ENCODE measurements at regions not wholly inside any gene's neighbourhood (a gene's known extent, or its start where the extent isn't known, plus 50 kb on each side); places are given as distances from the start of the nearest gene placed in this dataset.

DNA sequence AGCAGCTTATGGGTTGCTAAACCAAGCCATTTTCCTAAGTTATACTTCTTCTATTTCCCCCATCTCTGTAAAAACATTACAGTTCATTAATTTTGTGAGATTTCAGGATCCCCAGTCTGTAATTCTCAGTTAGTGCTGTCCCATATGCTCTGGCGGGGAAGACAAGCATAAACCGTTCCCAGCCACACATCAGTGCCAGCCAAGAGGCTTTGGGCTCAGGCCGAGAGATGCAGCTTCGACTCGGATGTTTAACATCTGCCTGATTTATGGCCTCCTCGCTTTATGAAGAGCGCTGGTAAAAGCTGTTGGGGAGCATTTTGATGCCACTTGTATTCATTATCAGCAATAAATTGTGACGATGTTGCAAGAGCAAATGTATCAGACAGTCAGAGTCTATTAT, 349.1 kb upstream of the CCDC196 start:
- TF ChIP-seq CTCF (IDR thresholded peaks at IDR 0.05; ENCODE audit: borderline replicate concordance, extremely low read depth, low read length, poor library complexity, severe bottlenecking) (no peak), EZH2 (IDR thresholded peaks at IDR 0.05; ENCODE audit: borderline replicate concordance, low read depth, low read length, severe bottlenecking) (no peak)
- no peak for DNase-seq
- H3K4me3 ChIP-seq (ENCODE audit: low read depth in 1 of 2, low read length in 2 of 2) = no peak overlapping the region

DNA sequence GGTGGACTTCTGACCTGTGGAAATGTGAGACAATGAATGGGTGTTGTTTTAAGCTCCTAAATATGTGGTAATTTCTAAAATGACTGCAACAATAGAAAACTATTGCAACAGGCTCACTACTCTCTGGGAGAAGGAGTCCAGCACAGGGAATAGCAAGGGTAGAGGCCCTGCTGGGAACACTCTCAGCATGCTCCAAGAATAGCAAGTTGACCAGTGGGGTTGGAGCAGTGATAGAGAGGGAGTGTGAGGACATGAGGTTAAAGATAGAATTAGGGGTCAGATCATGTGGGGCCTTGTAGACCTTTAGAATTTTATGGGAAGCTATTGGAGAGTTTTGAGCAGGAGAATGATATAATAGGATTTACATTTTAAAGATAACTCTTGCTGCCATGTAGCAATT, 346.7 kb upstream of the CCDC196 start:
- ATAC-seq (ENCODE audit: insufficient read depth, low read depth) = no peak
- Histone ChIP-seq H2AFZ (ENCODE audit: low read depth, low read length) (no peak overlapping the region), H3K9me3 (ENCODE audit: insufficient read depth, low read length, severe bottlenecking) (no peaks in the 10 kb centered on the region), H3K4me3 (ENCODE audit: low read depth in 1 of 2, low read length in 2 of 2) (no peak overlapping the region), H3K4me2 (ENCODE audit: insufficient read depth, low read length) (no peak overlapping the region), H3K79me2 (ENCODE audit: insufficient read depth, low read length) (no peaks in the 10 kb centered on the region), H4K20me1 (ENCODE audit: insufficient read depth, low read length) (no peaks in the 10 kb centered on the region), H3K4me1 (ENCODE audit: insufficient read depth, low read length) (no peaks in the 10 kb centered on the region), H3K27ac (ENCODE audit: low read length) (no peak overlapping the region), H3K36me3 (ENCODE audit: insufficient read depth, low read length) (no peaks in the 10 kb centered on the region), H3K27me3 (ENCODE audit: insufficient read depth, low read length, poor library complexity) (no peaks in the 10 kb centered on the region), H3K9ac (ENCODE audit: low read depth, low read length) (no peak overlapping the region)
- DNase-seq = no peak
- TF ChIP-seq EZH2 (IDR thresholded peaks at IDR 0.05; ENCODE audit: borderline replicate concordance, low read depth, low read length, severe bottlenecking) = no peak
- no peak for TF ChIP-seq CTCF (IDR thresholded peaks at IDR 0.05; ENCODE audit: borderline replicate concordance, extremely low read depth, low read length, poor library complexity, severe bottlenecking)

More for the DNA sequence above, 349.1 kb upstream of the CCDC196 start:
- Histone ChIP-seq H3K27me3 (ENCODE audit: insufficient read depth, low read length, poor library complexity) (no peaks in the 10 kb centered on the region), H3K9me3 (ENCODE audit: insufficient read depth, low read length, severe bottlenecking) (no peaks in the 10 kb centered on the region), H4K20me1 (ENCODE audit: insufficient read depth, low read length) (no peaks in the 10 kb centered on the region), H3K4me2 (ENCODE audit: insufficient read depth, low read length) (no peak overlapping the region), H3K36me3 (ENCODE audit: insufficient read depth, low read length) (no peaks in the 10 kb centered on the region), H3K9ac (ENCODE audit: low read depth, low read length) (no peak overlapping the region), H3K79me2 (ENCODE audit: insufficient read depth, low read length) (no peaks in the 10 kb centered on the region), H2AFZ (ENCODE audit: low read depth, low read length) (no peak overlapping the region), H3K27ac (ENCODE audit: low read length) (no peak overlapping the region), H3K4me1 (ENCODE audit: insufficient read depth, low read length) (no peaks in the 10 kb centered on the region)
- ATAC-seq (ENCODE audit: insufficient read depth, low read depth) = no peak

DNA sequence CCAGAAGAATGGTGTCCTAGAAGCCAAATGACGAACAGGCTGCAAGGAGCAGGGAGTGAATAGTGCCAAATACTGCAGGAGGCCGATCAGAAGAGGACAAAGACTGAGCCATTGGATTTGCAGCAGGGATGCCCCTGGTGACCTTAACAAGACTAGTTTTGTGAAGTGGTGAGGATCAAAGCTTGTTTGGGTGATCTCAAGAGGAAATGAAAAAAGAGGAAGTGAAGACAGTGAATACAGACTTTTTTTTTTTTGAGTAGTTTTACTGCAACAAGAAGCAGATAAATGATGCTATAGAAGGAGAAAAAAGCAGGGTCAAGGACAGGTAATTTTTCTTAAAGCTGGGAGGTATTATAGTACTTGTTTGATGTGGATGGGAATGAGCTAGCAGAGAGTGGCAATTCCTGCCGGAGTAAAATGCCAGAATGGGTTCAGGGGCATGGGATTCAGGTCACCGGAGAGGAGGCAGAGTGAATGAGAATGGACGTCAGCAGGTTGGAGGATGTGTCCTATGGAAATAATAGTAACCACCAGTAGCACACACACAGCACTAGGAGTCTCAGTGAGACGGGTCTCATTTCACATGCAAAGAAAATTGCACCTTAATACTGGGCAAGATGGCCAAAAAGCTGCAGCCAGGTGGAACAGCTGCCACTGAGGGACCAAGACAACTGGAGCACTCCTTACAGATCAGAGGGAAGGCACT, 345.8 kb upstream of the CCDC196 start:
- Histone ChIP-seq H3K79me2 (ENCODE audit: insufficient read depth, low read length) (no peaks in the 10 kb centered on the region), H4K20me1 (ENCODE audit: insufficient read depth, low read length) (no peaks in the 10 kb centered on the region), H3K4me2 (ENCODE audit: insufficient read depth, low read length) (no peak overlapping the region), H3K9me3 (ENCODE audit: insufficient read depth, low read length, severe bottlenecking) (no peaks in the 10 kb centered on the region), H3K4me1 (ENCODE audit: insufficient read depth, low read length) (no peaks in the 10 kb centered on the region), H3K27ac (ENCODE audit: low read length) (no peak overlapping the region), H3K27me3 (ENCODE audit: insufficient read depth, low read length, poor library complexity) (no peaks in the 10 kb centered on the region), H2AFZ (ENCODE audit: low read depth, low read length) (no peak overlapping the region), H3K36me3 (ENCODE audit: insufficient read depth, low read length) (no peaks in the 10 kb centered on the region), H3K4me3 (ENCODE audit: low read depth in 1 of 2, low read length in 2 of 2) (no peak overlapping the region), H3K9ac (ENCODE audit: low read depth, low read length) (no peak overlapping the region)
- TF ChIP-seq CTCF (IDR thresholded peaks at IDR 0.05; ENCODE audit: borderline replicate concordance, extremely low read depth, low read length, poor library complexity, severe bottlenecking) (no peak), EZH2 (IDR thresholded peaks at IDR 0.05; ENCODE audit: borderline replicate concordance, low read depth, low read length, severe bottlenecking) (no peak)
- DNase-seq (no peak), ATAC-seq (ENCODE audit: insufficient read depth, low read depth) (no peak)
